Chondrocyte (in vitro differentiated cells): ENCODE measurements at regions not wholly inside any gene's neighbourhood (a gene's known extent, or its start where the extent isn't known, plus 50 kb on each side); places are given as distances from the start of the nearest gene placed in this dataset.

ENCODE experiments used
- DNase-seq: peaks from one replicate; pipeline ENCODE4 v3.0.0; 2021; ENCODE audit warnings: mixed read lengths, low spot score
- H3K27ac Mint-ChIP-seq: one replicate; pipeline ENCODE4 v1.8.0; 2021; ENCODE audit warnings: mild to moderate bottlenecking, moderate library complexity, mixed read lengths; ENCODE audit not compliant: unreplicated experiment
- H3K27me3 Mint-ChIP-seq: 2 replicates; pipeline ENCODE4 v1.8.0; 2021; ENCODE audit warnings: low read depth, mixed read lengths
- H3K36me3 Mint-ChIP-seq: 2 replicates; pipeline ENCODE4 v1.8.0; 2021; ENCODE audit warnings: low read depth, mixed read lengths
- H3K4me1 Mint-ChIP-seq: 2 replicates; pipeline ENCODE4 v1.8.0; 2021; ENCODE audit warnings: low read depth, mild to moderate bottlenecking, mixed read lengths
- H3K4me3 Mint-ChIP-seq: one replicate; pipeline ENCODE4 v1.8.0; 2021; ENCODE audit warnings: mild to moderate bottlenecking, moderate library complexity, mixed read lengths; ENCODE audit not compliant: unreplicated experiment
- H3K9me3 Mint-ChIP-seq: 2 replicates; pipeline ENCODE4 v1.8.0; 2021; ENCODE audit warnings: low read depth, mixed read lengths
- TF ChIP-seq, protein P1 (sequence below): fragments of 200-600 bp; sonication (generic); IDR thresholded peaks from 2 replicates; pipeline ENCODE4 v1.5.0; 2021; ENCODE audit warnings: antibody characterized with exemption, mild to moderate bottlenecking, moderate library complexity

DNA sequence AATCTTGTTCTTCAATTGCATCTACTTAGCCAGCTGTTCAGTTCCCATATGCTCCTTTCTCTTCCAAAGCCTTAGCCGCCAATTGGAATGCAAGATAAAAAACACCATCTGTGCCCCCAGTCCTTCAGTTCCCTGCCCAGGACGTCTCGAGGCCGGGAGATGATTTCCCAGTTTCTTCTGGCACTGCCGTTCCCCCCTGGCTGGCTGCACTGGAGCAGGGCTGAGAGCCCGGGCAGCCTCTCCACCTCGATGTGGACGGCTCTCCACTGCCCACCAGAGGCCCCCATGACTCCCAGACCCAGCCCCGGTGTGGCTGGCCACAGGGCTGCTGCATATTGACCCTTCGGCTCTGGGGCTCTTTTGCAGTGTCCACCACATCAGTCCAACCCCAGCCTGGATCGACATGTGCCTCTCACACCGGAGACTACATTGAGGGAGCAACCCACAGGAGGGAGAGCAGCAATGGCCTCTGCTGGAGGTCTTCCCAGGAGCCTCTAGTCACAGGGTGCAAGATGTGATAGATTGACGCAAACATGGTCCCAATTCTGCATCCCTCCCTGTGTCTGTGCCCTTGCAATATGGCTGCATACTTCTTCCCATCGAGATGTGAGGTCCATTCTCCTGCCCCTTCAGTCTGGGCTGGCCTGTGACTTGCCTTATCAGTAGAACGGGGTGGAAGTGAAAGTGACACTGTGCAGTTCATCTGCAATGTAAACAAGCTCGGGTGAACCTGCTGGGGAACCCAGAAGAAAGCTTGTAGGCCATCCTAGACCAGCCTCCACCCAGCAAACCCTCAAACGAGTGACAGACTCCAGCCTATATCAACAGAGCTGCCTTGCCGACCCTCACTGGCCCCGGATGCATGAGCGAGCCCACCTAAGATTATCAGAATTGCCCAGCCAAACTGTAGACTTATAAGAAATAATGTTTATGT, 52.3 kb upstream of the PRR20G start:
- peaks cover 36% of the 10 kb centered on the region for H3K27me3 Mint-ChIP-seq
- TF ChIP-seq, protein P1, sequence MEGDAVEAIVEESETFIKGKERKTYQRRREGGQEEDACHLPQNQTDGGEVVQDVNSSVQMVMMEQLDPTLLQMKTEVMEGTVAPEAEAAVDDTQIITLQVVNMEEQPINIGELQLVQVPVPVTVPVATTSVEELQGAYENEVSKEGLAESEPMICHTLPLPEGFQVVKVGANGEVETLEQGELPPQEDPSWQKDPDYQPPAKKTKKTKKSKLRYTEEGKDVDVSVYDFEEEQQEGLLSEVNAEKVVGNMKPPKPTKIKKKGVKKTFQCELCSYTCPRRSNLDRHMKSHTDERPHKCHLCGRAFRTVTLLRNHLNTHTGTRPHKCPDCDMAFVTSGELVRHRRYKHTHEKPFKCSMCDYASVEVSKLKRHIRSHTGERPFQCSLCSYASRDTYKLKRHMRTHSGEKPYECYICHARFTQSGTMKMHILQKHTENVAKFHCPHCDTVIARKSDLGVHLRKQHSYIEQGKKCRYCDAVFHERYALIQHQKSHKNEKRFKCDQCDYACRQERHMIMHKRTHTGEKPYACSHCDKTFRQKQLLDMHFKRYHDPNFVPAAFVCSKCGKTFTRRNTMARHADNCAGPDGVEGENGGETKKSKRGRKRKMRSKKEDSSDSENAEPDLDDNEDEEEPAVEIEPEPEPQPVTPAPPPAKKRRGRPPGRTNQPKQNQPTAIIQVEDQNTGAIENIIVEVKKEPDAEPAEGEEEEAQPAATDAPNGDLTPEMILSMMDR, result no peak
- no peaks in the 10 kb centered on the region for H3K36me3 Mint-ChIP-seq
- peaks cover 3% of the 10 kb centered on the region for H3K9me3 Mint-ChIP-seq
- H3K27ac Mint-ChIP-seq, result no peak overlapping the region
- no peak for DNase-seq
- H3K4me1 Mint-ChIP-seq, result no peaks in the 10 kb centered on the region
- no peak overlapping the region for H3K4me3 Mint-ChIP-seq

DNA sequence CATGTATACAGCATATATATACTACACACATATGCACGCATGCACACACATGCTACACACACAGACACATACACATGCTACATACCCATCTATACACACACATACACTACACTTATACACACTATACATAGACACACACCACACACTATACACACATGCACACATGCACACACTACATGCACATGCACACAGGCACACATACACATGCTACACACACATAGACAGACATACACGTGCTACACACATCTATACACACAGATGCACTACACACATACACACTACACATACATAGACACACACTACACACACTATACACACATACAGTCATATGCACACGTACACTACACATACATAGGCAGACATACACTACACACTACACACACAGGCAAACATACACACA, 51.2 kb upstream of the PRR20G start:
- TF ChIP-seq, protein P1, result no peak
- H3K4me1 Mint-ChIP-seq, result no peaks in the 10 kb centered on the region
- peaks cover 13% of the 10 kb centered on the region for H3K9me3 Mint-ChIP-seq
- no peak for DNase-seq
- H3K27me3 Mint-ChIP-seq, result peaks cover 32% of the 10 kb centered on the region
- no peak overlapping the region for H3K4me3 Mint-ChIP-seq
- H3K36me3 Mint-ChIP-seq, result peaks cover 5% of the 10 kb centered on the region
- H3K27ac Mint-ChIP-seq, result no peak overlapping the region

DNA sequence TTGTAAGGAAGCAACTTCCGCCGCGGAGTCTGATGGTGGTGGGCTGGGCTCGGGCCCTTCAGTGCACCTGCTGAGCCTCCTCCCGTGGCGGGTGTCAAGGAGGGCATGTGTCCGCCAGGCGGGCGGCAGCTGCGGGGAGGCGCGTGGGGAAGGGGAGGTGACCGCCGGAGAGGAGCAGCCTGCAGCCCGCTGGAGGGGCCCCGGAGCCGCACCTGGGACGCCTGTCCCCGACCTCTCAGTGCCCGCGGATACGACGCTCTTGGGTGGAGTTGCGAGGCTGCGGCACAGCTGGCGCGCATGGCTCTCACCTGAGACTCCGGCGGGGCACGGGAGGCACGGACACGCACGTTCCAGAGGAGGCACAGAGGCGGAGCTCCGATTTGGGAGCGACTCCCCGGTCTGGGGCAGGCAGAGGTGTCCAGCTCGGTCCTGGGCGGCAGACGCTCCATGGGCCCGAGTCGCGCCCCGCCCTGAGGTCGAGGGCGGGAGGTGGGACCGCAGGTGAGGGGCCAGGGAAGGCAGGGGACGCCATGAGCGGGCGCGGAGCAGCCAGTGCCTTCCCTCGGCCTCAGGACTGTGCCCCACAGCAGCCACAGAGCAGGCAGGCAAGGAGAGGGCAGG, 50.2 kb upstream of the PRR20G start:
- no peak overlapping the region for H3K4me3 Mint-ChIP-seq

More for the DNA sequence above, 50.2 kb upstream of the PRR20G start:
- Mint-ChIP-seq H3K27ac (no peak overlapping the region), H3K27me3 (peaks cover 28% of the 10 kb centered on the region), H3K9me3 (peaks cover 14% of the 10 kb centered on the region), H3K4me1 (no peaks in the 10 kb centered on the region), H3K36me3 (peaks cover 5% of the 10 kb centered on the region)
- TF ChIP-seq, protein P1, result no peak
- no peak for DNase-seq
